H1 (cell line): ENCODE measurements at regions not wholly inside any gene's neighbourhood (a gene's known extent, or its start where the extent isn't known, plus 50 kb on each side); places are given as distances from the start of the nearest gene placed in this dataset.

Experiments
- ASH2L ChIP-seq: fragments of 200-600, 300-600 bp; sonication (generic); IDR thresholded peaks from one replicate; pipeline ENCODE4 v1.7.1; 2017; ENCODE audit warnings: low read length
- BCL11A ChIP-seq, 2 experiments: IDR thresholded peaks; one replicate each; pipeline ENCODE4 v1.6.1; 2011; ENCODE audit warnings: low read depth in 2 of 2, low read length in 2 of 2, mild to moderate bottlenecking in 2 of 2
- CBX5 ChIP-seq: fragments of 300-800, 300-1000 bp; sonication (generic); IDR thresholded peaks from 2 replicates; pipeline ENCODE4 v1.7.1; 2016; ENCODE audit warnings: antibody characterized with exemption, low read length, low read depth
- EZH2 ChIP-seq: fragments of 200-600 bp; sonication (generic); IDR thresholded peaks from 2 replicates; pipeline ENCODE4 v1.7.1; 2012; ENCODE audit warnings: low read depth, mild to moderate bottlenecking, moderate library complexity, low read length, inconsistent platforms; ENCODE audit not compliant: severe bottlenecking
- HDAC2 ChIP-seq, 2 experiments: fragments of 300-600 bp in 1 of 2; sonication (generic) in 1 of 2; IDR thresholded peaks; 2 replicates each; pipeline ENCODE4 v1.6.1; 2011 to 2012; ENCODE audit warnings: low read depth in 2 of 2, low read length in 2 of 2, mild to moderate bottlenecking in 2 of 2, moderate library complexity in 2 of 2, borderline replicate concordance in 1 of 2, inconsistent platforms in 1 of 2
- MAFK ChIP-seq: IDR thresholded peaks from 2 replicates; pipeline ENCODE4 v1.6.1; 2012; ENCODE audit warnings: low read depth, mild to moderate bottlenecking, improper control_type of control experiment, low read length
- POLR2A ChIP-seq, 2 experiments: IDR thresholded peaks; 1 replicate in 1 of 2; 2 replicates in 1 of 2; pipeline ENCODE4 v1.6.1; 2011; ENCODE audit warnings: low read depth in 2 of 2, low read length in 2 of 2, mild to moderate bottlenecking in 2 of 2; ENCODE audit errors: control extremely low read depth in 1 of 2
- POLR2AphosphoS5 ChIP-seq: IDR thresholded peaks from 2 replicates; pipeline ENCODE4 v1.6.1; 2011; ENCODE audit warnings: low read depth, low read length
- TF ChIP-seq, protein P1 (sequence below), 3 experiments: IDR thresholded peaks; 1 replicate in 2 of 3; 2 replicates in 1 of 3; pipeline versions ENCODE4 v1.5.1 to v1.6.1; 2011; ENCODE audit warnings: low read length in 3 of 3, mild to moderate bottlenecking in 3 of 3, inconsistent platforms in 2 of 3, low read depth in 1 of 3, moderate library complexity in 1 of 3; ENCODE audit not compliant: insufficient read depth in 1 of 3; ENCODE audit errors: control extremely low read depth in 1 of 3

DNA sequence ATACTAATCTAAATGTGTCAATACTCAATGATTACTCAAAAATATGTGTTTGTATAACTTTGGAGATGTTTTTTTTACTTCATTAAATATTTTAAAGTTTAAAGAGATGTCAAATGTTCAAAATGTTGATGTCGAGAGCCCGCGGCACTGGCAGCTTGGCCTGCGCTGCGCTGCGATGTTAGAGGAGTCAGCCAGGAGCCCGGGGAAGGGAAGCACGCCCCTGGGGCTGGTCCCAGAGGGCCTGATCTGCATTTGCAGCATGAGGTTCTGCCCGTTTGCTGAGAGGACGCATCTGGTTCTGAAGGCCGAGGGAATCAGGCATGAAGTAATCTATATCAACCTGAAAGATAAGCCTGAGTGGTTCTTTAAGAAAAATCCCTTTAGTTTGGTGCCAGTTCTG lies 66.4 kb upstream of the ATP2C1 start:
- TF ChIP-seq, protein P1, sequence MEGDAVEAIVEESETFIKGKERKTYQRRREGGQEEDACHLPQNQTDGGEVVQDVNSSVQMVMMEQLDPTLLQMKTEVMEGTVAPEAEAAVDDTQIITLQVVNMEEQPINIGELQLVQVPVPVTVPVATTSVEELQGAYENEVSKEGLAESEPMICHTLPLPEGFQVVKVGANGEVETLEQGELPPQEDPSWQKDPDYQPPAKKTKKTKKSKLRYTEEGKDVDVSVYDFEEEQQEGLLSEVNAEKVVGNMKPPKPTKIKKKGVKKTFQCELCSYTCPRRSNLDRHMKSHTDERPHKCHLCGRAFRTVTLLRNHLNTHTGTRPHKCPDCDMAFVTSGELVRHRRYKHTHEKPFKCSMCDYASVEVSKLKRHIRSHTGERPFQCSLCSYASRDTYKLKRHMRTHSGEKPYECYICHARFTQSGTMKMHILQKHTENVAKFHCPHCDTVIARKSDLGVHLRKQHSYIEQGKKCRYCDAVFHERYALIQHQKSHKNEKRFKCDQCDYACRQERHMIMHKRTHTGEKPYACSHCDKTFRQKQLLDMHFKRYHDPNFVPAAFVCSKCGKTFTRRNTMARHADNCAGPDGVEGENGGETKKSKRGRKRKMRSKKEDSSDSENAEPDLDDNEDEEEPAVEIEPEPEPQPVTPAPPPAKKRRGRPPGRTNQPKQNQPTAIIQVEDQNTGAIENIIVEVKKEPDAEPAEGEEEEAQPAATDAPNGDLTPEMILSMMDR (IDR thresholded peaks at IDR 0.05; ENCODE audit: control extremely low read depth in 1 of 3, insufficient read depth in 1 of 3, low read depth in 1 of 3, low read length in 3 of 3): no peak
- TF ChIP-seq EZH2 (no peak), CBX5 (no peak), POLR2AphosphoS5 (no peak), MAFK (no peak), BCL11A (IDR thresholded peaks at IDR 0.05; ENCODE audit: low read depth in 2 of 2, low read length in 2 of 2) (no peak), ASH2L (no peak), POLR2A (IDR thresholded peaks at IDR 0.05; ENCODE audit: control extremely low read depth in 1 of 2, low read depth in 2 of 2, low read length in 2 of 2) (no peak), HDAC2 (IDR thresholded peaks at IDR 0.05; ENCODE audit: borderline replicate concordance in 1 of 2, low read depth in 2 of 2, low read length in 2 of 2) (no peak)
